Stomach (tissue), 8 donors: ENCODE measurements at regions not wholly inside any gene's neighbourhood (a gene's known extent, or its start where the extent isn't known, plus 50 kb on each side); places are given as distances from the start of the nearest gene placed in this dataset.
"Not testable (repeated sequence)": the region's sequence is repeated elsewhere in the genome, so short reads cannot be mapped to it uniquely, and the experiment has no call there.

ENCODE experiments used
- DNase-seq, 2 donors: peaks; one replicate each; pipeline versions ENCODE4 v3.0.0 to v3.0.0-alpha.2; 2013 to 2019
- H3K27ac ChIP-seq, 5 donors: fragments of 200-600 bp in 4 of 5; sonication (generic) in 4 of 5; one replicate each; pipeline ENCODE4 v1.5.1; 2013 to 2019; ENCODE audit warnings: mild to moderate bottlenecking in 1 of 5, moderate library complexity in 1 of 5
- H3K27me3 ChIP-seq, 3 donors: fragments of 200-600 bp; sonication (generic); one replicate each; pipeline ENCODE4 v1.5.1; 2017 to 2019; ENCODE audit warnings: mixed run types in 1 of 3
- H3K36me3 ChIP-seq, 4 donors: fragments of 200-600 bp; sonication (generic); 1 replicate in 3 of 4; 2 replicates in 1 of 4; pipeline ENCODE4 v1.5.1; 2016 to 2019
- H3K4me1 ChIP-seq, 4 donors: fragments of 200-600 bp; sonication (generic); one replicate each; pipeline ENCODE4 v1.5.1; 2016 to 2019
- H3K4me3 ChIP-seq, 4 donors: fragments of 200-600 bp; sonication (generic) in 3 of 4; one replicate each; pipeline ENCODE4 v1.5.1; 2016 to 2019; ENCODE audit warnings: mild to moderate bottlenecking in 1 of 4
- H3K9me3 ChIP-seq, 4 donors: fragments of 200-600 bp; sonication (generic); one replicate each; pipeline ENCODE4 v1.5.1; 2016 to 2019
- EP300 ChIP-seq: sonication (generic); formaldehyde crosslinking; IDR thresholded peaks from one replicate; pipeline ENCODE4 v1.6.1; 2017; ENCODE audit warnings: antibody characterized with exemption
- POLR2A ChIP-seq, 4 donors: fragments of 450-650 bp; IDR thresholded peaks; one replicate each; pipeline ENCODE4 v1.6.1; 2016; ENCODE audit warnings: antibody characterized with exemption in 4 of 4, control low read depth in 2 of 4, mild to moderate bottlenecking in 1 of 4, moderate library complexity in 1 of 4
- POLR2AphosphoS5 ChIP-seq, 3 donors: sonication (generic); formaldehyde crosslinking; IDR thresholded peaks; one replicate each; pipeline ENCODE4 v1.6.1; 2016; ENCODE audit warnings: antibody characterized with exemption in 3 of 3
- WGBS, 5 donors: extraction: QIAGEN DNeasy Blood & Tissue Kit in 3 of 5; methylation state at CpG; one replicate each; pipeline versions ENCODE4 v1.1.5 to v1.1.7; 2013 to 2018; 5-methylcytosine and 5-hydroxymethylcytosine counted together
- intact Hi-C: fragments of 100-400 bp; cut with DNase I; formaldehyde crosslinking; loops from one replicate; pipeline ENCODE4 v1.15.1; 2023; ENCODE audit warnings: low total_unique reads
- TF ChIP-seq, protein P1 (sequence below), 7 experiments: fragments of 450-650 bp in 4 of 7; fragments of 200-600 bp in 3 of 7; sonication (generic) in 3 of 7; IDR thresholded peaks; one replicate each; pipeline ENCODE4 v1.5.1; 2016 to 2019; ENCODE audit warnings: antibody characterized with exemption in 7 of 7, control low read depth in 2 of 7, mild to moderate bottlenecking in 1 of 7
- donor health status: healthy with polysubstance abuse.
- donor health status: Bipolar disorder and iron deficiency.
- donor health status: healthy.

DNA sequence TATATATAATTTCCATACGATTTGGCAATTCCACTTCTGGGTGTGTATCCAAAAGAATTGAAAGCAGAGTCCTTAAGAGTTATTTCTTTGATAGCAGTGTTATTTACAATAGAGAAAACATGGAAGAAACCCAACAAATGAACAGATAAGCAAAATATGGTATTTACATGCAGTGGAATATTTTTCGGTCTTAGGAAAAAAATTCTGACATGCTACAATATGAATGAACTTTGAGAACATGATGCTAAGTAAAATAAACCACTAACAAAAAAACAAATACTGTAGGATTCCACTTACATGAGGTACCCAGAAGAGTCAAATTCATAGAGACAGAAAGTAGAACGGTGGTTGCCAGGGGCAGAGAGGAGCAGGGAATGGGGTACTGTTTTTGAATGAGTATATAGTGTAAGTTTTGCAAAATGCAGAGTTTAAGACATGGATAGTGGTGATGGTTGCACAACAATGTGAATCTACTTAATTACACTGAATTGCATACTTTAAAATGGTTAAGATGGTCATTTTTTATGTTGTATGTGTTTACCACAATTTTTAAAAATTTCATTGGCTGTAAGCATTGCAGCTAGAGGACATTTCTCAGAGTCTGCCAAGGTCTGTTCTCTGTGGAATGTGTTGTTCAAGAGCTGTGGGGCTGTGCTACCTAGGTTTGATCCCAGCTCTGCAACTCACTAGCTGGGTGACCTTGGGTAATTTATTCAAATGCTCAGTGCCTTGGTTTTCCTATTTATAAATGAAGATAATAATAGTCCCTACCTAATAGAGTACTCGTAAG lies 122.1 kb downstream of the MEX3B start:
- Histone ChIP-seq H3K27me3 (no peaks in the 10 kb centered on the region), H3K4me3 (no peak overlapping the region), H3K27ac (no peak overlapping the region), H3K36me3 (no peaks in the 10 kb centered on the region), H3K9me3 (peaks cover 0 to 29% (median 19%) of the 10 kb centered on the region in 4 donors), H3K4me1 (no peaks in the 10 kb centered on the region)
- TF ChIP-seq POLR2A (IDR thresholded peaks at IDR 0.05): no peak
- no peak for TF ChIP-seq POLR2AphosphoS5 (IDR thresholded peaks at IDR 0.05)
- TF ChIP-seq, protein P1, sequence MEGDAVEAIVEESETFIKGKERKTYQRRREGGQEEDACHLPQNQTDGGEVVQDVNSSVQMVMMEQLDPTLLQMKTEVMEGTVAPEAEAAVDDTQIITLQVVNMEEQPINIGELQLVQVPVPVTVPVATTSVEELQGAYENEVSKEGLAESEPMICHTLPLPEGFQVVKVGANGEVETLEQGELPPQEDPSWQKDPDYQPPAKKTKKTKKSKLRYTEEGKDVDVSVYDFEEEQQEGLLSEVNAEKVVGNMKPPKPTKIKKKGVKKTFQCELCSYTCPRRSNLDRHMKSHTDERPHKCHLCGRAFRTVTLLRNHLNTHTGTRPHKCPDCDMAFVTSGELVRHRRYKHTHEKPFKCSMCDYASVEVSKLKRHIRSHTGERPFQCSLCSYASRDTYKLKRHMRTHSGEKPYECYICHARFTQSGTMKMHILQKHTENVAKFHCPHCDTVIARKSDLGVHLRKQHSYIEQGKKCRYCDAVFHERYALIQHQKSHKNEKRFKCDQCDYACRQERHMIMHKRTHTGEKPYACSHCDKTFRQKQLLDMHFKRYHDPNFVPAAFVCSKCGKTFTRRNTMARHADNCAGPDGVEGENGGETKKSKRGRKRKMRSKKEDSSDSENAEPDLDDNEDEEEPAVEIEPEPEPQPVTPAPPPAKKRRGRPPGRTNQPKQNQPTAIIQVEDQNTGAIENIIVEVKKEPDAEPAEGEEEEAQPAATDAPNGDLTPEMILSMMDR (IDR thresholded peaks at IDR 0.05): no peak
- no peak for TF ChIP-seq EP300
- 60 to 75% (median 66%) methylated on average over 4 of the region's 4 CpGs for WGBS, 5 donors
- intact Hi-C loops: no loop called here
- DNase-seq: no peak

- H3K27ac ChIP-seq: no peak overlapping the region
- H3K4me3 ChIP-seq: no peak overlapping the region
- no peaks in the 10 kb centered on the region for H3K36me3 ChIP-seq
- intact Hi-C loops: no loop called here
- H3K4me1 ChIP-seq: no peaks in the 10 kb centered on the region
- TF ChIP-seq POLR2AphosphoS5 (IDR thresholded peaks at IDR 0.05) (no peak), EP300 (no peak), POLR2A (IDR thresholded peaks at IDR 0.05) (no peak)
- TF ChIP-seq, protein P1 (IDR thresholded peaks at IDR 0.05): no peak
- no peak for DNase-seq
- H3K27me3 ChIP-seq: no peaks in the 10 kb centered on the region
- peaks cover 0 to 45% (median 31%) of the 10 kb centered on the region in 4 donors for H3K9me3 ChIP-seq
Measured at GRCh38 chr15:81922143-81922542, 123.7 kb downstream of the MEX3B start.

GRCh38 chr15:81921163-81921562 lies 124.7 kb downstream of the MEX3B start:
- H3K27me3 ChIP-seq: no peaks in the 10 kb centered on the region
- H3K4me3 ChIP-seq: no peak overlapping the region
- H3K4me1 ChIP-seq: no peaks in the 10 kb centered on the region
- intact Hi-C loops: no loop called here
- no peak for DNase-seq
- H3K36me3 ChIP-seq: no peaks in the 10 kb centered on the region
- peaks cover 0 to 47% (median 32%) of the 10 kb centered on the region in 4 donors for H3K9me3 ChIP-seq
- TF ChIP-seq POLR2AphosphoS5 (IDR thresholded peaks at IDR 0.05) (no peak), EP300 (no peak), POLR2A (IDR thresholded peaks at IDR 0.05) (no peak)
- TF ChIP-seq, protein P1 (IDR thresholded peaks at IDR 0.05): no peak
- 52 to 81% (median 77%) methylated on average over 1 of the region's 1 CpG for WGBS, 5 donors
- H3K27ac ChIP-seq: no peak overlapping the region

DNA sequence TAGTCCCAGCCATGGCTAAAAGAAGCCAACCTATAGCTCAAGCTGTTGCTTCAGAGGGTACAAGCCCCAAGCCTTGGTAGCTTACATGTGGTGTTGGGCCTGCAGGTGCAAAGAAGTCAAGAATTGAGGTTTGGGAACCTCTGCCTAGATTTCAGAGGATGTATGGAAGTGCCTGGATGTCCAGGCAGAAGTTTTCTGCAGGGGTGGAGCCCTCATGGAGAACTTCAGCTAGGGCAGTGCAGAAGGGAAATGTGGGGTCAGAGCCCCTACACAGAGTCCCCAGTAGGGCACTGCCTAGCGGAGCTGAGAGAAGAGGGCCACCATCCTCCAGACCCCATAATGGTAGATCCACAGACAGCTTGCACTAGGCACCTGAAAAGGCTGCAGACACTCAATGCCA lies 127.1 kb downstream of the MEX3B start:
- H3K27me3 ChIP-seq, H3K4me1 ChIP-seq, intact Hi-C loops, H3K27ac ChIP-seq, DNase-seq, H3K36me3 ChIP-seq, H3K4me3 ChIP-seq: not testable (repeated sequence)
- WGBS, 5 donors: 60 to 100% (median 91%) methylated on average over 1 of the region's 1 CpG; no CpG with 5 or more reads in 1 of the 5 donors
- H3K9me3 ChIP-seq: peaks cover 0 to 47% (median 32%) of the 10 kb centered on the region in 4 donors

GRCh38 chr15:81916451-81916850 lies 129.4 kb downstream of the MEX3B start:
- Histone ChIP-seq H3K4me3 (no peak overlapping the region), H3K27ac (no peak overlapping the region), H3K36me3 (no peaks in the 10 kb centered on the region), H3K27me3 (no peaks in the 10 kb centered on the region), H3K4me1 (peaks cover 0 to 14% (median 0%) of the 10 kb centered on the region in 4 donors), H3K9me3 (peaks cover 0 to 46% (median 32%) of the 10 kb centered on the region in 4 donors)
- intact Hi-C loops: no loop called here
- no peak for TF ChIP-seq POLR2AphosphoS5 (IDR thresholded peaks at IDR 0.05)
- TF ChIP-seq POLR2A (IDR thresholded peaks at IDR 0.05): no peak
- TF ChIP-seq, protein P1 (IDR thresholded peaks at IDR 0.05): no peak
- no peak for DNase-seq
